OCI-M1 (cell line): ENCODE measurements at regions not wholly inside any gene's neighbourhood (a gene's known extent, or its start where the extent isn't known, plus 50 kb on each side); places are given as distances from the start of the nearest gene placed in this dataset.
"Not testable (repeated sequence)": the region's sequence is repeated elsewhere in the genome, so short reads cannot be mapped to it uniquely, and the experiment has no call there.

ENCODE experiments used
- DNase-seq: peaks from one replicate; lab custom pipeline; 2025; lab: John Stamatoyannopoulos, UW

DNA sequence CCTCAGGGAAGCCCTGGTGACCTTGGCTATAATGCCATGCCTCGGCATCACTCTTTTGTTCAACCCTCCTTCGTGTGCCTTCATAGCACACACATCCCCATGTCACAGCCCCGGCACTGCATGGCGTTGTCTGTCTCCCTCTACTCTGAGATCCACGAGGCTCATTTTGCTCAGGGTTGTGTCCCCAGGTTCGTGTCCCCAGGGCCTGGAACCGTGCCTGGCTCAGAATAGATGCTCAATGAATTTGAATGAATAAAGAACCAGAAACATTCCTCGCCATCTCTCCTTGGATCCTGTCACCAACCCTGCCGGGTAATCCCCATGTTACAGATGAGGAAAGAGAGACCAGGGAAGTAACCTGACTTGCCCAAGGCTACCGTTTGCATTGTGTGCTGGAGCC is 177.3 kb downstream of the PTPRU start:
- DNase-seq, result no peak

DNA sequence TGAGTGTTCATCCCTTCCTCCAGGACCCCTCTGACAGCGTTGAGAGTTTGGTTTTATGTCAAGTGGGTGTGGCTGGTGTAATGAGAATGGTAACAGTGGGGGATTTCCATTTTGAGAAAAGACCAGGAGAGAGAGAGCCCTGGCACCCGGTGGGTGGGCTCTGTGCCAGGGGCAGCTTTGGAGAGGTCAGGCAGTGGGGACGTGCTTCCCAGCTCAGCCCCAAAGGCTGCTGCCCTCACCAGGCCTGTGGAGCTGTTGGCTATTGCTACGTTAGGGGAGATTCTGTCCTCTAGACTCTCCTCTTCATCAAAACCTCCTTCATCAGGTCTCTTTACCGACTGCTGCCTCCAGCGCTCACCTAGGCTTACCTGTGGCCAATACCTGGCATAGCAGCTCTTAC is 176.3 kb downstream of the PTPRU start:
- DNase-seq, result no peak

DNA sequence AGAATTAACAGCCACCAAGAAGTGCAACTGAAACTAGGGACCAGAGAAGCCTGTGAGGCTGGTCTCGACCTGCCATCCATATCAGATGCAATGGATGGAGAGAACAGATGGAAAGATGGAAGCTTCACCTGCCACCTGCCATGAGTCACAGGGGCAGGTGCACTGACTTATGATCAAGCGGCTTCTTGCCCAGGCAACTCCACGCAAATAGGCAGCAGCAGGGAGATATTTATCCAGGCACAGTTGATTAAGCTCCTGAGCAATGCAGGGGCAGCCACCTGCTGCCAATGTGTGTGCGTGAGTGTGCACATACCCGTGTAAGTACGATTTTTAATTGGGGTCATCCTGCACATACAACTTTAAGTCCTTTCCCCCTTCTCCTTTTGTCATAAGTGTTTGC is 174.2 kb downstream of the PTPRU start:
- no peak for DNase-seq

DNA sequence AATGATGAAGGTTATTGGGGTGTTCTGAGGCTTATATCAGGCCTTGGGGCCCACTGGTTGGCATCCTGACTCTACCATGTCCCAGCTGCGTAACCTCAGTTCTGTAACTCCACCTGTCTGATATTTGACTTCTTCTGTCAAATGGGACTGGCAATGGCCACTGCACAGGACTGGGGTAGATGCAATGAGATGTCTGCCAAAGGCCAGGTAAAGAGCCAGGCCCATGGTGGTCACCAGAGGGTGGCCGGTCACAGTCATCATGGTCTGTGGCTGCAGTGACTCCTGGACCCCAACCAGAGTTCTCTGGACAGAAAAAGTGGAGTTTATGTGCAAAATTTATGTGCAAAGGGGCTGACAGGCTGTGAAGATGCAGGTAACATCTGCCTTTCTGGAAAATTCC is 173.3 kb downstream of the PTPRU start:
- no peak for DNase-seq

DNA sequence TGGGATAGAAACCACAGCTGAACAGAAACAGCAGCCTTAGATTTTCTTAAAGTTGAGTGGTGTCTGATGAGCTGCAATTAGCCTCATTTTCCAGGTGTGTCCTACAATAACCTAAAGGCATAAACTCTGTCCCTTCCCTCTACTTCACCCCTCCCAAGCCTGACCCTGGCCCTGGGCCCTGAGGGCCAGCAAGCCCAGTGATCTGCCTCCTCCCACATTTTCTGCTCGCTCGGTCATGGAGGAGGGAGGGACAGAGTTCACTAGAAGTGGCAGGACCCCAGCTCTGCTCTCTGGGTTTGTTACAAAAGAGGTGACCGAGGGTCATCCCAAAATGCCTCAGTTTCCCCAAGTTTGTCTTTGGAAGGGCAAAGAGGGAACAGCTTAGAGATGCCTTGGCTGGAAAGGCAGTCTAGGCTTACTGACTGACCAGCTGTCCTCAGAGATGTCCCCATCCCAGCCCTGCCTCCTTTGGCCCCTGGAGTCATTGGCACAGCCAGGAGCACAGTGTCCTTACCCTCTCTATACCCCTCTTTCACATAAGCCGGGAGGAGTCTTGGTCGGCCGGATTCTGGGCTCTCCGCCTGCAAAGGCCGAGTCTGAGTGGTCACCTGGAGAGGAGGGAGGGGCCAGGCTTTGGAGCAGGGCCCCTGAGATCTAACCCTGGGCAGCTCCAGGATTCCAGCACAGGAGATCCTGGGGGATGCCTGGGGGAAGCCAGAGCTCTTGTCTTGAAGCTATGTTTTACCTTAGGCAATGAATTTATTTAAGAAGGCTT is 172.7 kb downstream of the PTPRU start:
- no peak for DNase-seq

DNA sequence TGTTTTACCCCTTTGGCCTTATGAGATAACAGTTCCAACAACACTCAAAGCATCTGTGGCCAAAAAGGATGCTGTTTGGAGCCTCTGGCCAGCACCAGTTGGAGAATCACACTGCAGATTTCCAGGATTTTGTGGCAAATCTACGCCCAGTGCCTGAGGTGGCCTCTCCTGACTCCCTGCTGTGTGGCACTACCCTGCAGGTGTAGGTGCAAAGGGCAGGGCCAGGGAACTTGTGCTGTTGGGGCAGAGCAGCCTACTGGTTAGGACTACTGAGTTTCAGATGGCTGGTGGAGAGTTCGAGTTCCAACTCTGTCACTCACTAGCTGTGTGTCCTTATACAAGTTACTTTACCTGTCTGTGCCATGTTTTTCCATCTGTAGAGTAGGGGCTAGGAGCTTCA is 170.5 kb downstream of the PTPRU start:
- no peak for DNase-seq

DNA sequence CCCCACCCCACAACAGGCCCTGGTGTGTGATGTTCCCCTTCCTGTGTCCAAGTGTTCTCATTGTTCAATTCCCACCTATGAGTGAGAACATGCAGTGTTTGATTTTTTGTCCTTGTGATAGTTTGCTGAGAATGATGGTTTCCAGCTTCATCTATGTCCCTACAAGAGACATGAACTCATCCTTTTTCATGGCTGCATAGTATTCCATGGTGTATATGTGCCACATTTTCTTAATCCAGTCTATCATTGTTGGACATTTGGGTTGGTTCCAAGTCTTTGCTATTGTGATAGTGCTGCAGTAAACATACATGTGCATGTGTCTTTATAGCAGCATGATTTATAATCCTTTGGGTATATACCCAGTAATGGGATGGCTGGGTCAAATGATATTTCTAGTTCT is 163.9 kb downstream of the PTPRU start:
- DNase-seq, result not testable (repeated sequence)

DNA sequence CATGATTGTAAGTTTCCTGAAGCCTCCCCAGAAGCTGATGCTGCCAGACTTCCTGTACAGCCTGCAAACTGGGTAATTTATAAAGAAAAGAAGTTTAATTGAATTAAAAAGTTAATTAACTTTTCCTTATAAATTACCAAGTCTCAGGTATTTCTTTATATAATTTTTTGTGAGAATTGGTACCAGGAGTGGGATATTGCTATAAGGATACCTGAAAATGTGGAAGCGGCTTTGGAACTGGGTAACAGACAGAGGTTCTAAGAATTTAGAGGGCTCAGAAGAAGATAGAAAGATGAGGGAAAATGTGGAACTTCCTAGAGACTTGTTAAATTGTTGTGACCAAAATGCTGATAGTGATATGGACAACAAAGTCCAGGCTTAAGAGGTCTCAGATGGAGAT is 163.1 kb downstream of the PTPRU start:
- no peak for DNase-seq

DNA sequence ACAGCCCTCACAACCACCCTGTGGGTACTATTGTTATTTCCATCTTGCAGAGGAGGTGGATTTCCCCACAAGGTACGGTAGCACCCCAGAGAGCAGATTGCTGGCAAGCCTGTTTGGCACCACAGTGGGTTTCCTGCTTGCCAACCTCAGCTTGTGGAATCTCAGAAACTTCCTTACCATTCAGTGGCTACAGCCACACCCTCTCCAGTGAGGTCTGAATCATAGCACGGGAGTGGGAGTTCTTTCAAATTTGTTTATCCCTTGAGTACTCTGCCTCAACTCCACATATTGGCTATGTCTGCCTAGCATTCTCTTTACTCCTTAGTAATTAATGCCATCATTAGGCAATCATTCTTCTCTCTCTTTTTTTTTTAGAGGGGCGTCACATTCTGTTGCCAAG is 162.1 kb downstream of the PTPRU start:
- DNase-seq, result no peak

DNA sequence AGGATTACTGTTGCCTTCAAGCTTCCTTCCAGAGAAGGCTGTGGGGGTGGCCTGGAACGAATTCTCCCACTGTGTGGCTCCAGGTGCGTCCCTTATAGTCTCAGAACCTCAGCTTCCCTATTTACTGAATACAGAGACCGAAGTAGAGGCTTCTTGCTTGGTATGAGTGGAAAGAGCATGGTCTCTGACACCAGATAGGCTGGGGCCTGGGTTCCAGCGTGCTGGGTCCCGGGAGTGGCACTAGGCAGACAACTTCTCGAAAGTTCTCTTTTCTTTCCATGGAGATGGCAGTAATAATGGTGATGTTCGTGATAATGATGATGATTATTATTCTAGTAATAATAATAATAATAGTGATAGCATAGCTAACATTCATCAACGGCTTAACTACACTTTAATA is 161.7 kb downstream of the PTPRU start:
- DNase-seq, result no peak

DNA sequence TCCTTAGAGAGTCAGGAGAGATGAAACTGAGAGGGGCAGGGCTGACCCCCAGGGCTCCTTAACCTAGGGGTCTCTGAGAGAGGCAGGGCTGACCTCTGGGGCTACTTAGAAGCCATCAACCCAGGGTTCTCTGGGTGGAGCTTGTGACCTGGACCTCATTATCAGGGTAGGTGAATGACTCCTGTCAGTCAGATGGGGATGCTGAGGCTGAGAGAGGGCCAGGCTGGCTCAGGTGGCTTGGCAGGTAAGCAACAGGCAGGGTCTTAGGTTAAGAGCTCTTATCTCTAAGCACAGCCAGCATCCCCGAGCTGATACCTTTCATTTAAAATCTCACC is 160.9 kb downstream of the PTPRU start:
- DNase-seq, result no peak

DNA sequence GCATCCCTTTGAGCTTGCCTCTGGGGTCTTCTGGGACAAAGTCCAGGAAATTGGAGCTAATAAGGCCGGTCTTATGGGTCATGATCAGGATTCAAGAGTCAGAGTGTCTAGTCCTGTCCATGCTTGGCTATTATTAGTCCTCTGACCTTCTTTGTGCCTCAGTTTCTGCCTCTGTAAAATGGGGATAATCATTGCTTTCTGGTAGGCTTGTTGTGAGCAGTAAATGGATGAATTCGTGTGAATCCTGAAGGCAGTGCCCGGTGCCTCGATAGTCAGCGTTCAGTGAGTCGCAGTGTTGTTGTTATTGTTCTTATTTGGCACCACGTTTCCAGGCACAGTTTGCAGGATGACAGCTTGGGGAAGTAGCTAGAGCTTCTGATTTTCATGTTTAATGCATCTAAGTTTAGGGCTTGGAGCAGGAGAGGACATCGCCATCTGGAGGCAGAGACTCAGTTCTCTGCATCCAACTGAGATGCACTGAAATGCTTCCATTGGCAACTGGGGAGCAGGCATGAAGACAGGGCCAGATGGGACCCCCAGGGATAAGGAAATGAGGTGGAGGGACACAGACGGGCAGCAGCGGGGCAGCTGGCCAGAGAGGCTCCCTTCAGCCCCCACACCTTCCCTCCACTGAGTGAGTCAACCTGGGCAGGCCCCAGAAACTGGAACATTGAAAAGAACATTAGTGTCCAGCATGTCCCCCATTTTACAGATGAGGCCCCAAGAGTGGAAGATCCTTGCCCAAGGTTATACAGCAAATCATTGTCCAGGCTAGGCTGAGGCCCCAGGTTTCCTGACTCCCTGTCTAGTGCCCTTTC is 160.3 kb downstream of the PTPRU start:
- DNase-seq, result no peak

DNA sequence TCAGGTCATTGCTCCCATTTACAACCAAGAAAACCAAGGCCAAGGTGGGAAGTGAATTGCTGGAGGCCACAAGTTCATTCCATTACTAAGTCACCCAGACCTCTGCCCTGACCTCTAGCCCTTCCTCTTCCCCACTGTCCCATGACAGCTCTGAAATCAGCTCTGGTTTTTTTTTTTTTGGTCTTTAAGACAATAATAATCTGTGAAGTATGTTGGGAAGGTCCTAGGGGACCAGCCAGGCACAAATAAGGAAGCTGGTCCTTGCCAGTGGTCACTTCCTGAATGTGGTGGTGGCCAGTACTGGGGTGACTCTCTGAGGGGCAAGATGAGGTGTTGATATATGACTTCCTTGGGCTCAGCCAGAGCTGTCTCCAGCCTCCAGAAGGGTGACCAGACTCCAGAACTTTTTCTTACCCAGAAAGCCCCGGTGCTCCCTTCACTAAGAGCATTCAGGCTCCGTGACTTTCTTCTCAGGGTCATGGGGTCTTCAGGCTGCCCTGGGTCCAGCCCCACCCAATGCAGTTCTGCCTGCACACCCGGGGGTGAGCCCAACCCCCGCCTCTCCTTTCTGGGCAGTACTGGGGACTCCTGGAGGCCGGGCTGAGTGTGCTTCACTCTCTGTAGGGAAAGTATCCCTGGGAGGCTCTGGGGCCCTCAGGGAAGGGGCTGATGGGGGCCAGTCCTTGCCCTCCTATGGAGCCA is 159.6 kb downstream of the PTPRU start:
- DNase-seq, result no peak

DNA sequence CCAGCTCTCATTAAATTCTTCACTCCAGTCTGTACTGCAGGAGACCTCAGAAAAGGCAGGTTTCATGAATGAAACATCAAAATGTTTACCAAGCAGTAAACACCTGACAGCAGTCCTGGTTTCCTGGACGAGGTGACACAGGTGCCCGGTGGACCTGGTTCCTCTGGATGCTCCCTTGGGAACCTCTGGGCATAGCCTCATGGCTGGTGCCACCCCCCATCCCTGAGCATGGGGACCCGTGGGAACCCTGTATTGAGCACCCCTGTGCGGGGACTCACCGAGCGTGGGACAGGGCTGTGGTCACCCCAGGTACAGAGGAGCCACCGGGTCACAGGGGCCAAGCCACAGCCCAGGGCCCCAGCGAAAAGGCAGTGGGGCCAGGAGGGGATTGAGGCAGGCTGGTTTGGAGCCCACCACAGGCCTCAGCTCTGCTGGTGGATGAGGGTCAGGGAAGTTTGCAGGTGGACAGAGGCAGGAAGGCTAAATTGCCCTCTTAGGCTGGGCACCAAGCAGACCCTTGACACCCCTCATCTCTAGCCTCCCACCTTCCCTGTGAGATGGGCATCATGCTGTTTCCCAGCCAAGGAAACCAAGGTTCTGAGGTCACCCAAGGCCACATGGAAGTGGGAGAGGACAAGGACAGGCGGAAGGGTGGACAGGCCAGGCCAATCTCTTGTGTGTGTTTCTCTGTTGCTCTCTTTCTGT is 158.4 kb downstream of the PTPRU start:
- no peak for DNase-seq

DNA sequence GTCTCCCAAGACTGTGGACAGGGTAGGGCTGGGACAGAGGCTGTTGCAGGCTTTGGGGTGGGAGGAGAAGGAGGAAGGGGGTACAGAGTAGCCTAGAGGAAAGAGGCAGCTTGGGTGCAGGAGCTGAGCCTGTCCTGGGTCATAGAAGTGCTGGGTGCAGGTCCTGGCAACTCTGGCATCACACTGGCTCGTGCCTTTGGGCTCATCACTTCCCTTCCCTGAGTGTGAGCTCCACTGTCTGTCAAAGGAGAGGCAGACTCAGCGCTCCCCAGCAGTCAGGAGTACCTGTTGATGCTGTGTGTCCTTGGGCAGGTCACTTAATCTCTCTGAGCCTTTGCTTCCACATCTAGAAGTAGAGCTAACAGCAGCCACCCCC is 157.1 kb downstream of the PTPRU start:
- DNase-seq, result no peak

DNA sequence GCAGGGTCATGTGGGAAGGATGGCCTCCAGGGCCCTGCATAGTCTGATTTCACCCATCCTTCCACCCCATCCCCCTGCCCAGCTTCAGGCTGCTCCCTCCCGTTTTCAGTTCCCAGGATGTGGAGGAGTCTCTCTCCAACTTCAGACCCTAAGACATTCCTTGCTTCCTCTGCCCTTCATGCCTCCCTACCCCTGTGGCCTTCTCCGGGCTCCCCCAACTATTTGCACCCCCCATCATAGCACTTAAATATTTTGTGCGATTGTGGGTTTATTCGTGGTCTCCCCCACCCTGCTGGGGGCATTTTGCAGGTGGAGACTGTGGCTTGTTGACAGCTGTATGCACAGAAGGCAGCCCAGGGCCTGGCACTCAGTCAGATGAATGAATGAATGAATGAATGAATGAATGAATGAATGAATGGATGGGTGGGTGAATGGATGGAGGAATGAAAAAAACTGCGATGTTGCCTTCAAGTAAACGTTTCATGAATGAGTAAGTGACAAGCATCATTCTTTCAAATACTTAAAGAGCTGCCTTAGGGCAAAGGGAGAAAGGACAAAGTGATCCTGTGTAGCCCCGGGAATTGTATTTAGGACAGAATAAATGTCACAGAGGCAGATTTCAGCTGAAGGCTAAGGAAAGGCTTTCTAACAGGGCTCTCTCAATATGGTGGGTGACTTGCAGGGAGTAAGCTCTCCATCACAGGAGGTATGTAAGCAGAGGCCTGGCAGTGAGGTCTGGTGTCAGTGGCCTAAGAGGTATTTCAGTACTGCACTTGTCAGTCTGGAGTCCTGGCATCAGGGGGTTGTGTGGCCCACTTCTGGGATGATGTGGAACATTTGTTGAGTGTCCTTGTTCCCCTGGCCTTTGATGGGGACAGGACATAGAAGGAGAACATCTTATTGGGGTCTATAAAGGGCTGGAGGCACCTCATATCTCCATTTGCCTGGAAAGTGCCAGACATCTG is 156.4 kb downstream of the PTPRU start:
- DNase-seq, result no peak

DNA sequence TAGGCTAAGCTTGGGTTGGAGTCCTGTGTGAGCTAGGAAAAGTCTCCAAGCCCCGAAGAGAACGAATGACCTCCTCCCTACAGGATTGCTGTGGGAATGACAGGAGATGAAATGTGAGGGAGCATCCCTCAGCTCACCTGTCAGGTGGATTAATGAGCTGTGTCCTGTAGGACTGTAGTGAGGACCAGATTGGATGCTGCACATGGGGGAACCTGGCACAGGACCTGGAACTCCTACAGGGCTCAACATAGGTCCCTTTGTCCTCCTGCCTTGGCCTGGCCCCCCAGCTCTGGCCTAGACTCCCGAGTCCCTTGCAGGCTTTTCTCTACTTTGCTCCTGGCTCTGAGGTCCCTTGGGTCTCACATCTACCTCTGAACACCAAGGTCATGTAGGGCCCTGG is 155.7 kb downstream of the PTPRU start:
- DNase-seq, result no peak

DNA sequence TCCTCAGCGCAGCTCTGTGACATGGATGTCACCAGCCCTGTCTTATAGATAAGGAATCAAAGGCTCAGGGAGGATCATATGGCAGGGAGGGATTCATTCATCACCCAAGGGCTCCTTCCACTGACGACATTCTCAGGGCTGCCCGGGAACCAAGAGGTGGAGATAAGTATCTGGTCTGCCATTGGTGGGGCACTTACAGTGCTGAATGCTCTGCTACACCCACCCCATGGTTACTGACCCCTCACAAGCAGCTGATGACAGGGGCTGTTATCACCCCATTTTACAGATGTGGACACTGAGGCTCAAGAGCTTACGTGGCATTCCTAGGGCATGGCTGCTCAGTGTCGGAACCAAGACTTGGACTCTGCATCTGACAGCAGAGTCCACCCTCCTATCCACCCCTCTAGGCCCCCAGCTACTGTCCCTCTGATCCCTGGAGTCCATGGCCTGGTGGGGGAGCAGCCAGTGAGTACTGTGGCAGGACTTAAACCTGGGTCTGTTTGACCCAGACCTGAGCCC is 155.1 kb downstream of the PTPRU start:
- DNase-seq, result no peak

DNA sequence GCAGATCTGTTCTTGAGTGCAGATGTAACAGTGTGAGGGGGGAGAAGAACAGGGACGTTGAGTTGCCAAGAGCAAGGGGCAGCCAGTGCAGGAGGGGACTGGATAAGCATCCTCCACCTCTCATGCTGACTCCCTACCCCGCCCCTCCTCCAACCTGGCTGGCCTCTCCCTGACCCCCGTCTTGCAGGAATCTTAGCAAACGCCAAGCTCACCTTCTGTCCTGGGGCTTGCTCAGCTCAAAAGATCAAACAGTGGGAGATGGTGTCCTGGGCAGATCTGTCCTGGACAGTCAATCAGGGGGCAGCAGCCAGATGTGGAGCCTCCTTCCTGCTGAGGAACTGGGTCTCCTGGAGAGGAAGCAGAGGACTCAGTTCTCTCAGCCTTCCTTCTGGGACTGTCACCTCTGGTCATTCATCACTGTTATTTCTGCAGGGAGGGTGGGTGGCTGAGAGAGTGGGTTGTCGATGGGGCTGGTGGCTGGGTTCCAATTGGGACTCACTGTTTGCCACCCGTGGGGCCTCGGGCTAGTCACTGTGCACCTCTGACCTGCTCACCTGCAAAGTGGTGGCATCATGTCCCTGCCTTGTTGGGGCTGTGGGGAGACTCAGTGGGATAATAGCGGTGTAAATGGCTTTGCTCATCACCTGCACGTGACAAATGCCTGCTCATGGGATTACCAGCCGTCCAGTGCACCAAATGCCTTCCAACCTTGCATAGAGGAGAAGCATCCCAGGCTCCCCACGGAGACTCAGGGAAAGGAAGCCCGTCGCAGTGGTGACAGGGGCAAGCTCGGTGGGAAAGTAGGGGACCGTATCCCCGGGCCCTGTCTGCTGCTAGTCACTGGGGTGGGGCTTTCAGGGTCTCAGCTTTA is 154.4 kb downstream of the PTPRU start:
- DNase-seq, result no peak

DNA sequence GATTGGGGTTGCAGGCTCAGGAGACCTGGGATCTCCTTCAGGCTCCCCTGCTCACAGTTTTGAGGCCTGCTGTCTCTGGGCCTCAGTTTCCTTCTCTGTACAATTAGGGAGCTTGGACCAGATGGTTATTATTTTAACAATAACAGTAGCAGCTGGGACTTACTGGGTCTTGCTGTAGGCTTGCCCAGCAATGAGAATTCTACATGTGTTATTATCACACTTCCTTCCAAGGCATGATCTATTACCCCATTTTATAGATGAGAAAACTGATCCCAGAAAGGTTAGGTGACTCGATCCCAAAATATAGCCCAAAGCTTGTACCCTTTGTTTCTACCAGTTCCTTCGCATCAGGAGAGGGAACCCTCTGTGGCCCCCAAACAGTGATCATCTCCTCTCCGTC is 153.8 kb downstream of the PTPRU start:
- no peak for DNase-seq
